ENCODE measurements at regions not wholly inside any gene's neighbourhood (a gene's known extent, or its start where the extent isn't known, plus 50 kb on each side); places are given as distances from the start of the nearest gene placed in this dataset.

DNA sequence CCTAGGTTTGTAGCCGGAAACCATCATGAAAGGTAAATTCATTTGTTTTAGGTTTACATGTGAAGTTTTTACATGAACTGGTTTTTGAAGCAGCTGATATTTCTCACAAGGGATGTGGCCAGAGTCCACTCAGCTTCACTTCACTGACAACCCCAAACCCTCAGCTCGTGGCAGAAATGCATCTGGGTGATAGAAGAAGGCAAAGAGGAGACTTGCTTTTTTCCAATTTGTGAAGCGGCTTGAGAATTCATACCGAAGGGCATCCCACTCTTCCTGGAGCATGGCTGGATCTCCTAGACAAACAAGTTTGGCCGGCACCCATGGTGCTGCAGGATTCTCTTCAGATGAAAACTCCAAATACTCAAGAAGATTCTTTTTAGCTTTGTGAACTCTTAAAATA, 392.8 kb upstream of the CNR1 start:
- no peak for DNase-seq

GRCh38 chr6:88556663-88557062, 390.5 kb upstream of the CNR1 start:
- no peak for DNase-seq

DNA sequence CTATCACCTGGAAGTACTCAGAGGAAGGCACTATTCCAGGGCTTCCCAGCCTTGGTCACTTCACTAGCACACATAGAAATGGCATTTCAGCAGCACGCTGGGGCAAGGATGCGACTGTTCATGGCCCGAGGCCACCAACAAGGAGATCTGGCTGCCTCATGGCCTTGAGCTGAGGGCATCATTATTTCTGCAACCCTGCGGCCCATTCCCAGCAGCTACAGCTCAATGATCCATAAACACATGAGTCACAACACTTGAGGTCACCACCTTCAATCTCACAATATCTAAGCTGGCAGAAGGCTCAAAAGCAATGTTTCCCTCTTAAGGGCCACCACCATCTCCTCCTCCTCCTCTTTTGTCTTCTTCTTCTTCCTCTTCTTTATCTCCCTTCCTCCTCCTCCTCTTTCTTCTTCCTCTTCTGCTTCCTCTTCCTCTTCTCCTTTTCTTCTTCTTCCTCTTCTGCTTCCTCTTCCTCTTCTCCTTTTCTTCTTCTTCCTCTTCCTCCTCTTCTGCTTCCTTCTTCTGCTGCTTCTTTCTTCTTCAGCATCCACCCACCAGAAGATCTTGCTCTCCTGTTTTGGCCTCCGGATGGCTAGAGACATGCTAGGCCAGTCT, 382.9 kb upstream of the CNR1 start:
- no peak for DNase-seq

DNA sequence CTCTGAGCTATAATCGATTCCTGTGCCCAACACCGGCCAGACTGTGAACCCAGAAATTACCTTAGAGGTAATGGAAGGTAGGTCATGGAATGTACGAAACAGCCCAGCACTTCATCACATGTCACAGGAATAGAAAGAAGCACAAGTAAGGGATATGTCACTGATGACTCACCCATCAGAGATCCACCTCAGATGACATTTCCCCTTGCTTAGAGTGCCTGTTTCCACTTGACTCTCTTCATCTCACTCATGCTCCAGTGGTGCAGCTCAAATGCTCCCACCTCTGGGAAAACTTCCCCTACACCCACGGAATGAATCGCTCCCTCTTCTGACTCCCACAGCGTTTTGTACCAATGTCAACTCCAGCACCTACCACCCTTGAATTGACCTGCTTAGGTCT, 381.6 kb upstream of the CNR1 start:
- no peak for DNase-seq

DNA sequence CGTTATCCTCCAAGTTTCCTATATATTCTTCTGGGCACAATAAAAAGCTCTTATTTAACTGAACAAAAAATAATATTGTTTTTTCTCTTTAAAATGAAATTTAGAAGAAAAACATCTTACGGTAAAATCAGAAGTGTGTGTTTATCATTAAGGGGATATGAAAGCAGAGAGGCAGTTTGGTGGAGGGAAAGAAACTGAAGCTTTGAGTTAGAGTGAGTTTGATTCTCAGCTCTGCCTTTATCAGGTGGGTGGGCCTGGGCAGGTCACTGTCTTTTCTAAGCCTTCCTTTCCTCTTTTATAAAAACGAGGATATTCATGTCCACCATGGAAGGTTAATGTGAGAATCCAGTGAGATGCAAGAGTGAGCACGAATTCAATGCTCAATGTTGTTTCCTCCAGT, 379.8 kb upstream of the CNR1 start:
- no peak for DNase-seq

DNA sequence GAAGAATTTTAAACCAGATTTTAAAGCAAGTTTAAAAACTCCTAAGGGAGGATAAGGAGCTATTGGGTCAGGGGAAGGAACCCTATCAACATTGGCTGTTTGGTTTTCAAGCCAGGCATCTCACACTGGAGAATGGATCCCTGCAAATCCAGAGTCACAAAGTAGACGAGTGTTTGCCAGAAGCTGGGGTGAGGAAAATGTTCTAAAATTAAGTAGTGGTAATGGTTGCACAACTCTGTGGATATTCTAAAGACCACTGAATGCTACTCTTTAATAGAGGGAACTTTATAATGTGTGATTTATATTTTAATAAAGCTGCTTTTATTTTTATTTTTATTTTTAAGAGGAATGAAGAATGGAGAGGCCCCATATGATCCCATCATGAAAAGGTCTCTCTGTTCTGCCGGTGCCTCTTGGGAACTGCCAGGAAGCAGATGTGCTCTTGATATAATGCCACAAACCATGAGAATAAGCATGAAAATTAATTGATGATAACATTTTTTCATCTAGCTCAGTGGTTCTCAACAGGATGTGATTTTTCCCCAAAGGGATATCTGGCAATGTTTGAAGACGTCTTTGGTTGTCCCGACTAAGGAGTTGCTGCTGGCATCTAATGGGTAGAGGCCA, 379.0 kb upstream of the CNR1 start:
- DNase-seq, result no peak

- no peak for DNase-seq
Observed at GRCh38 chr6:88539295-88539764, 373.2 kb upstream of the CNR1 start.

GRCh38 chr6:88538840-88539239, 372.7 kb upstream of the CNR1 start:
- DNase-seq, result no peak

- DNase-seq, result no peak
Observed at GRCh38 chr6:88538130-88538706, 372.1 kb upstream of the CNR1 start.

DNA sequence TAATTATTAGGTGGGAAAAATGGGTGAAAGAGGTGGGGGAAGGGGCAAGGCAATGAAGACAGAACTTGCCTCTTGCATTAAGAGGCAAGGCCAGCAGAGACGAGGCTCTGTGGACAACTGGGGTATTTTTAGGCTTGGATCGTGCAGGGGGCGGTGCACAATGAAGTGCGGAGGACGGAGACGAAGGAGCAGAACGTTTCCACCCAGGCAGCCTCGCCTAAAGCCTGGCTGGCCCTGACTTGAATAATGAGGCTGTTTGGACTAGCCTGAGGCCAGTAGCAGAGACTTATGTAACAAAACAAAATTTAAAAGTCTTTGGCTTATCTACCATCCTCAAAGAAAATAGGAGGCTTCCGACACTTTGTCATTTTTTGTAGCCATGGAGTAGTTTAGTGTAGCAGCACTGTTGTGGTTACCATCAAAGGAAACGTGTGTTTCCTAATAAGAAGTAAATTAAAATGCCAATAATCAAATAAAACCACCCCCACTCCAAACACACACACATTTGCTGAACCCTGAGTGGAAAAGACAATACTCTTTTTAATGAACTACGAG, 370.0 kb upstream of the CNR1 start:
- no peak for DNase-seq

DNA sequence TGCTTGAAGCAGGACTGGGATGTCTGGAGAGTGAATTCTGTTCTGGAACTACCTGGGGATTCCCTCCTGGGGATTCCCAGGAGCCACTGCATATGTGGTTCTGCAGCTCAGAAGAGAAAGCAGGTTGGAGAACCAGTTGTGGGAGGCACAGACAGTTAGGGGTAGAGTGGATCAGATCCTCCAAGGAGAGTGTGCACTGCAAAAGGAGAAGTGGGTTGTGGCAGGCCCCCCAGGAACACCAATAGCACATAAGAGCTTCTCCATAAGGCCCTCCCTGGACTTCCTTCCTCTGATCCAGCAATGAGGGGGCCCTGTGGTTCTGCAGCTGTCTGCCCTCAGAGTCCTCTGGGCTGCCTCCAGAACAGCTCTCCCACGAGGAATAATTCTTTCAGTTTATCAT, 369.2 kb upstream of the CNR1 start:
- DNase-seq, result no peak

DNA sequence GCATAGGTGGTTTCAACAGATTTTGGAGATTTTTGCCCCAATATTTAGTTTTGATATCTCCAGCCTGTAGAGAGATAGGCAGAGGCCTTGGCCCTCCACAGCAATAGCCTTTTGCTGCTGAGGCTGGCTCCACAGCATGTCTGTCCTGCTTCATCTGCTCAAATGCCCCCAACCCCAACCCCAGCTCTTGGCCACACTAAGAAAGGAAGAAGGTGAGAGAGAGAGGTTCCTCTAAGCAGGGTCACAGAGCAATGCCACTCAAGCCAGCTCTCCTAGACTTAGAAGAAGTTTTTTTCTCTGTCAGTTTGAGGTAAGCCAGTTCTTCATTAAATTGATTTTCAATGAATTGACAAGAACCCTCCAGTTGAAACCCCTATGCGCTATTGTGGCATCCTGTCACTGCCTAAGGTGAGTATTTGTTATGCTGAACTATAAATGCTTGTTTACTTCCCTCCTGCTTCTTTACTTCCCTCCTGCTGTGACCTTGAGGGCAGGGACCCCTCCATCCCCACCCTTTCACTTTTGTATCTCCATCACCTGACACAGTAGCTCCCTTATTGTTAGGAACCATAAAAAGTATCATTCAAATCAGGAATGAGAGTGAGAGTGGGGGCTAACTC, 366.2 kb upstream of the CNR1 start:
- no peak for DNase-seq

DNA sequence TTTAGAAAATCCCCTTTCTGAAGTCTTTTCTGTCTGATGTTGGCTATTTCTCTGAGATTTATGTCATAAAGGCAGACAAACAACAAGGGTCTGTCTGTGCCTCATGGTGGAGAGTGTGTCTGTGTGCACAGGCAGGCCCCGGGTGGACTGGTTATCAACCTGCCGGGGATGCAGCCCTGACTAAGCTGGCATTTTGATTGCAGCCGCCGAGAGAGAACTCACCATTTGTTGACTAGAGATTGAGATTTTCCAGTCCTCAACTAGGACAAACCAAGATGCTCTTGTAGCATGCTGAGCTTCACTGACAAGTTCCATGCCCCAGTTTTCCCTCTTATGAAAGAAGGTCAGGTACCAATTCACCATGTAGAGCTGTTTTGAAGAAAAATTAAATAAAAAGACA, 363.6 kb upstream of the CNR1 start:
- DNase-seq, result no peak

- DNase-seq, result no peak
Observed at GRCh38 chr6:88520445-88520844, 354.3 kb upstream of the CNR1 start.

GRCh38 chr6:88520017-88520338, 353.8 kb upstream of the CNR1 start:
- no peak for DNase-seq

DNA sequence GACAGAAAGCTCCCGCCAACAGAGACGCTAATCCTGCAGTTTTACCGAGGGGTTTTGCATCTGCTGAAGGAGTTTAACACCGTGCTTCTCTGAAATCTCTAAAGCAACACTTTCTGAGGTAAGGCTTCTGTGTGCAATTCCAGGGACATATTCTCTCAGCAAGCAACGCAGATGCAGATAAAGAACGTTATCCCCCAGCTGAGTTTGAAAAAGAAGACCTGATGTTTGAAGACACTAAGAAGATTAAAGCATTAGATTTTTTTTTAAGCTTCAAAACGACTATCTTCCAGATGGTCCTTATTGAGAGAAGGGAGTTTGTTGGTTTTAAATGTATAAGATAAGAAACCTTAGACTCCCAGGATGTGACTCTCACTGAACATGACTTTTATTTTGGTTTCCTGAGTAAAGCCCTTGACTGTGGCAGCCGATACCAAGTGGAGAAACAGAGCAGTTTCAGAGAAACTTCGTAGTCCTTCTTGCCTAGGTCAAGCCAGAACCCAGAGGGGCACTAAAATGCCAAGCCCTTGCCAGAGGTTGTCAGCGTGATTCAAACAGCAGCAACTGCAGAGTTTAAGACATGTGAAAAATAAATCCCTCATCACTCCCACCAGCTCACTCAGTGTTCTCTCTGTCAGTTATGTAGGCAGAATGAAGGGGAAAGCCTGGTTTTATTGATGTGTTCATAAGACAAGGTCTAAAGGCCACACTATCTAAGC, 353.3 kb upstream of the CNR1 start:
- DNase-seq, result no peak

DNA sequence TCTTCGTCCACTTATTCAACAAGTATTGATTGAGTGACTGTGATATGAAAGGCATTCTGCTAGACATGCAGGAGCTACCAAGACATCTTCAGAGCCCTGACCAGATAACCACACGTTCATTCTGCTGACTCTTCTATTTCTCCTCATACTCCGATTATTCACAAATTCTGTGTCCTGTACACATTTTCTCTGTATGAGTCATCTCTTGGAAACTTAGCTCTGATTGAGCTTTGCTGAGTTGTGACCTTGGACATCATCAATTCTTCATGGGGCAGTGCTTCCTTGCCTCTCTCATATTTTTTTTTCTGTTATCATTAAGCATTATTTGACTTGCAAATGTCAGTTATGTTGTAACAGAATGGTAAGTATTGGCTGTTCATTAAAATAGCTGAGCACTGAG, 351.6 kb upstream of the CNR1 start:
- DNase-seq, result no peak

GRCh38 chr6:88513920-88514319, 347.8 kb upstream of the CNR1 start:
- DNase-seq, result no peak

GRCh38 chr6:88513471-88513870, 347.3 kb upstream of the CNR1 start:
- DNase-seq, result no peak

DNA sequence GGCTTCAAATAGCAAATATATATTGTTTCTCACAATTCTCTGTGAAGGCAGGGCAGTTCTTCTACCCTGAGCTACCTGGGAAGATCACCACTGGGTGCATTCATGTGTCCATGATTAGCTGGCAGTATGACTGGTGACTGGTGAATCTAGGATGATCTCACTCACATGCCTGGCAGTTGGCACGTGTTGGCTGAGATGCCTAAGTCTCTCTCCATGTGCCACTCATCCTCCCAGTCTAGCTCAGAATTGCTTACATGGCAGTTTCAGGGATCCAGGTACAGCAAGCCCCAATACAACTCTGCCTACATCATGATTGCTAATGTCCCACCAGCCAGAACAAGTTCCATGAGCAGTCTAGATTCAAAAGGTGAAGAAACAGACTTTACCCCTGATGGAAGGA, 346.8 kb upstream of the CNR1 start:
- DNase-seq, result no peak

DNA sequence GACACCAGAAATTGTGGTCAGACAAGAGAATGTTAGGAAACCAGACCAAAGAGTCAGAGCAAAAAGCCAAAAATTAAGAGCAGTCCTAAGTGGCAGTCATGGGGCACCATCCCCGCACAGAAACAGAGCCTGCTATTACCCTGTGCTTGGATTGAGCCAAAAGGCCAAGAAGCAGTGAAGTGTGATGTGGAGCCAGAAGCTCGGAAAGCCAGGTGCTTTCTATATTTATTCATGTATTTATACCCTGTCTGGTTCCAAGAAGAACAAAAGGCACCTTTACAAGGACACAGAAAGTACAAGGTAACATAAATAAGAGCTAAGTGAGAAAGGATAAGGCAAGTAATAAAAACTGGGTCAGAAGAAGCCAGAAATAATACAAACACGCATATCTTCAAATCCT, 336.2 kb upstream of the CNR1 start:
- DNase-seq, result no peak

- DNase-seq, result no peak
Observed at GRCh38 chr6:88499845-88500699, 333.9 kb upstream of the CNR1 start.

- DNase-seq, result no peak
Observed at GRCh38 chr6:88499436-88499835, 333.3 kb upstream of the CNR1 start.

Data from activated CD4-positive, alpha-beta T cell treated with anti-CD3 and anti-CD28 coated beads, Interleukin-2, Interleukin-6, amounts not matched to agents 100 ng/mL and 50 ng/mL, durations not matched to agents 16 hours and 8 hours (primary cell).